Stimulated activated CD4-positive, alpha-beta T cell treated with anti-CD3 and anti-CD28 coated beads, Interleukin-1b, Interleukin-23, amount 100 ng/mL, for 24 hours (primary cell): ENCODE measurements at regions not wholly inside any gene's neighbourhood (a gene's known extent, or its start where the extent isn't known, plus 50 kb on each side); places are given as distances from the start of the nearest gene placed in this dataset.
"Not testable (repeated sequence)": the region's sequence is repeated elsewhere in the genome, so short reads cannot be mapped to it uniquely, and the experiment has no call there.

Experiments used
- DNase-seq, 4 experiments: peaks; one replicate each; pipeline ENCODE4 v3.0.0-alpha.2; 2020; ENCODE audit warnings: low read depth in 4 of 4, low spot score in 1 of 4

GRCh38 chr3:99586701-99587100 lies 51.7 kb upstream of the COL8A1 start:
- no peak for DNase-seq

DNA sequence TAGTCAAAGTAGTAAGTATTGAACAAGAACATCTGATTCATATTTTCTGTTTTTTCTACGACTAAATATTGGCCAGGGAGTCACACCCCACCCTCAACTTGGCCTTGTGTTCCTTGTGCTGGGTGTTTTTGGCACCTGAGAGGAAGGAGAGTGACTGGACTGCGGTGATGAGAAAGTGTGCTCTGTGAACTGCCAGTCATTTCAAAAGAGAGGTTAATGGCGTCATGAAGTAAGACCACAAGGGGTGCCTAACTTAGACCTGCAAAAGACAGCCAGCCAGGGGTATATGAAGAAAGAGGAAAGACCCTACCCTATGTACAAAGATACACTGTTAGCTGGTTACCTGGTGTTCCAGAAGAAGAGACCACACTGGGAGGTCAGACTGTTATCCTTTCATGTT lies 58.4 kb upstream of the COL8A1 start:
- DNase-seq, result no peak

- no peak for DNase-seq
These were observed 59.1 kb upstream of the COL8A1 start for GRCh38 chr3:99579246-99579645.

DNA sequence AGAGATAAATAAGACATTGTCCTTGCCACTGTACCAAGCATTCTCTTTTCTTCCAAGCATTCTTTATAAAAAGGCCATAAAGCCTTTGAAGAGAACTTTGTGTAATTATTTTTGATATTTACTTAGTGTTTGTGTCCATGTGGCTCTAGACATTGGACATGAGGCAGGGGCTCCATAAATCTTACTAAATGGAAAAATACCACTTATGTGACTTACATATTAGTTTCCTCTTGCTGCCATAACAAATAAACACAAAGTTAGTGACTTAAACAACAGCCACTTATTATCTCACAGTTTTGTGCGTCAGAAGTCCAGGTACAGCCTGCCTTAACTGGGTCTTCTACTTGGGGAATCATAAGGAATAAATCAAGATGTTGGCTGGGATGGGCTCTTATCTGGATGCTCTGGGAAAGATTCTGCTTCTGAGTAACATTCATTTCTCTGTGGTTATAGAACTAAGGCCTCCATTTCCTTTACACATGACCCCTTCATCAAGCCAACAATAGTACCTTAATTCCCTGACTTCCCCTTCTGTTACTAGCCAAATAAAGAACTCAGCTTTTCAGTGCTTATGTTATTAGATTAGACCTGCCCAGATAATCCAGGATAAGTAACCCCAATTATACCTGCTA lies 59.9 kb upstream of the COL8A1 start:
- DNase-seq, result no peak

DNA sequence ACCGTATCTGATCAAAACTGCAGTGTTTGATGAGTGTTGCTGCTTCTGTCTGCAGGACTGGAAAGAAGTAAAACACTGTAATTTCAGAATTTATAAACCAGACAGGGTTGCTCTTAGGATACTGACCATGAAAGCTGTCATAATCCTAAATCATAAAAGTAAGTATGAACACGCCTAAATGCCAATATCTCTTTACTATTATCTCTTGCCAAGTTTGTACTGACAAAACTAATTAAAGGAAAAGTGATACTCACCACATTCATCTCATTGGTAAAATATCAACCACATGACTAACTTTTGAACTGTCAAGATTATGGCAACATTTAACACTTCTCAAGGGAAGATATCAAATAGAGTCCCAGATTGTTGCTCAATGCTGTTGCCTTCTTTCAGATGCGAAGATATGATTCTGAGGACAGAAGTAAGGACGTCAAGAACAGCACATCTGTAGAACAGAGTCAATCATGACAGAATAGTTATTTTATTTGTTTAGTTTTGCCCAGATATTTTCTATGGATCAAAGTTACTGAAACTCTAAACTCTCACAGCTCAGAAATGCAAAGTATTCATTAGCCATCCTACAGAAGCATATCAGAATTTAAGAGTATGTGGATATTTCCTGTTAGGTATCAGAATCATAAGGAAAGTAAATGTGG lies 61.4 kb upstream of the COL8A1 start:
- no peak for DNase-seq

GRCh38 chr3:99575683-99576082 lies 62.7 kb upstream of the COL8A1 start:
- DNase-seq, result no peak

DNA sequence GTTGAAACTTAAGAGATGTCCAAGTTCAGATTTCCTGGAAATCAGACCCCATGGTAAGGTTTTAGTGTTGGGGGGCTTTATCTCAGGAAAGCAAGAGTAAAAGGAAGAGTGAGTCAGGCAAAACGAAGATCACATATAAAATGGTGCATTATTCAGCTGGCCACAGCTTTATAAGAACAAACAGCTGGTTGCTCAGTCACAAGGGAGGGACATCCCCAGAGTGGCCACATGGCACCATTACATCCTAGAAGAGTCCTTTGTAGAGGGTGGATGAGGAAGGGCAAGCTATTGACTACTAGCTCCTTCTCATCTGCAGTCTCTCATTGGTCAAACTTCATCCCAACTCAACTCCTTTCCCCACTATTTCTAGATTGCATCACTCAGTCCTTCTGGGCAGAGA lies 68.3 kb upstream of the COL8A1 start:
- no peak for DNase-seq

DNA sequence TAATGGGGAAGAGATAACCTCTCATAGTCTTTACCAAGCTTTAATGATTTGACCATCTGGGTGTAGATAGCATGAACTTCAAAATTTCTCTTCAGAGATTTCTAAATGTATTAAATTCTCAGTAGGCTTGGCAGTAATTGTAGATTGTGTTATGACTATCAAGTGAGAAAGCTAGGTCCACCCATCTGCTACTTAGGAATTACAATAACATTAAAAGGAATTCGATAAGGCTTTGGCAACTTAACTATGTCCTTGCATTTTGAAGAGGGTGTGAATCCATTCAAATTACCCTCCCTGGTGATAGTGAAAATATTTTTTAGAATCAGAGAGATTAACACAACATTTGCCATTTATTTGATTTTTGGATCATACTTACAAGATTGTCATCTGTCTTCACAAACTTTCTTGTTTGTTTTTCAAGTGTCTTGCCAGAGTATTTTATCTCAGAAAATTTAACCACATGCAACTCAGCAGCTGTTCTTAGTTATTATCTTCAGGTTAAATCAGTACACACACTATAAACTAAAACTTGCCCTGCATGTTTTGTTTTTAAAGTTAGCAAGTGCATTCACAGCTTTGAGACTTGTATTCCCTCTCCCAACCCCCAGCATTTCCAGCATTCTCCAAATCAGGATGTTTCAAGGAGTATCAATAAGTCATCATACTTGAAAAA lies 69.6 kb upstream of the COL8A1 start:
- DNase-seq, result no peak

DNA sequence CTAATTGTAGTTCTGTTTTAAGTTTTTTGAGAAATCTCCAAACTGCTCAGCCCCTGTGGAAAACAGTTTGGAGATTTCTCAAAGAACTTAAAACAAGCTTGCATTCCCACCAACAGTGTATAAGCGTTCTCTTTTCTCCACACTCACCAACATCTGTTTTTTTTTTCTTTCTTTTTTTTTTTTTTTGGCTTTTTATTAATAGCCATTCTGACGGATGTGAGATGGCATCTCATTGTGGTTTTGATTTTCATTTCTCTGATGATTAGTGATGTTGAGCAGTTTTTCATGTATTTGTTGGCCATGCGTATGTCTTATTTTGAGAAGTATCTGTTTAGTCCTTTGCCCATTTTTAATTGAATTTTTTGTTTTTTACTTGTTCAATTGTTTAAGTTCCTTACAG lies 73.1 kb upstream of the COL8A1 start:
- no peak for DNase-seq

DNA sequence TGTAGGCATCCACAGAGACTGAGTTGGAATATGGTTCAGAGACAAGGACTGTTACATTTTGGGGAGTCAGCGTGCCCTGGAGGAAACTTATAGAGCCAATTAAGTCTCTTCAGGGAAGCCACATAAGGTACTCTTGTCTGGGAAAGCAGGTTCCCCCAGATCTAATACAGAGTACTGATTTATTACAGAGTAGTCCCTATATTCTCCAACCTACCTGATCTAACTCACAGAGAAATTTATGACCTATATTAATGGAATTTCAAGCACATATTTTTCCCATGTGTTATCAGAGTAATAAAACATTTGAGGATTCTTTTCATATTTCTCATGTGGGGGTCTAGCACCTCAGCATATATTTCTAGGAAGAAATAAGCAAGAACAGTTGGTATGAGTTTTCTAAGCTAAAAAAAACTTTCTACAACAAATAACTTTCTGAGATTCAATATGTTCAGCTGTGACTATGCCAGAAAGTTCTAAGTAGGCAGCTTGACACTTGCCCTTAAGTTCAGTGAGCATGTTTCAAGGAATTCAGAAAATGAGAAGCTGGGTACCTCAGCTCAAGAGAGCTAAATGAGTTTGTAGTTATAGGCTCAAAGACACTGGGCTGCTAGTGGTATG lies 75.3 kb upstream of the COL8A1 start:
- DNase-seq, result no peak

GRCh38 chr3:99562138-99562537 lies 76.3 kb upstream of the COL8A1 start:
- DNase-seq, result no peak

DNA sequence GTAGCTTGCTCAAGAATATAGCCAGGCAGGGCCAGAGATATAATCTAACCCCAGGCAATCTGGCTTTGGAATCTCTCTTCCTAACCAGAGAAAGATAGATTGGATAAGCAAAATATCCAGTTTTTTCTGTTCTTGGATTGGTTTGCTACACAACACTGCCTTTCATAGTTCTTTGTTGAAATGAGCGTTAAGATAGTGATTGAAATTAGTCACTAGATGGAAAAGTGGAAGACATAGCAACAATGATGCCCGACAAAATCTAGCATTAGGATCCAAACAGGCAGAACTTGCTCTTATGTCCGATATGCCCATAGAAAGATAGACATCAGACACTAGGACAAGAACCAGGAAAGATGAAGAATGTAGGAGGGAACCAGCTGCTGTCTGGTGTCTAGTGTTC lies 77.3 kb upstream of the COL8A1 start:
- DNase-seq, result no peak

- DNase-seq, result no peak
These were observed 79.2 kb upstream of the COL8A1 start for GRCh38 chr3:99559196-99559595.

- not testable (repeated sequence) for DNase-seq
These were observed 82.5 kb upstream of the COL8A1 start for GRCh38 chr3:99555885-99556284.

DNA sequence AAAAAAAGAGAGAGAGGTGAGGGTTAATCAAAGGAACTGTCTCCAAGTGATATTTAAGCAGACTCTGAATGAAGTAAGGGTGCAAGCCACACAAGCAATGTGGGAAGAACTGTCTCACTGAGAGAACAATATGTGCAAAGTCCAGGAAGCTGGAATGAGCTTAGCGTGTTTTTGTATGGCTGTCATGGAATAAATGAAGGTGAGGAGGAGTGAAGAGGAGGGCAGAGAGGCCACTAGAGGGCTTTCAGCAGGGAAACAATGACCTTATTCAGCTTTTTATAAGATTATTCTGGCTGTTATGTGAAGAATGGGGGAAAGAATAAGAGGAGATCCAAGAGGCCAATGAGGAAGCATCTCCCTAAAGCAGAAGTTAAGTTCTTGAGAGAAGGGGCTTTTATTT lies 86.9 kb upstream of the COL8A1 start:
- no peak for DNase-seq

GRCh38 chr3:99549957-99550603 lies 88.3 kb upstream of the COL8A1 start:
- no peak for DNase-seq

- DNase-seq, result no peak
These were observed 89.2 kb upstream of the COL8A1 start for GRCh38 chr3:99549220-99549619.

GRCh38 chr3:99548674-99549073 lies 89.7 kb upstream of the COL8A1 start:
- DNase-seq, result no peak

- no peak for DNase-seq
These were observed 92.3 kb upstream of the COL8A1 start for GRCh38 chr3:99545941-99546580.

- no peak for DNase-seq
These were observed 93.6 kb upstream of the COL8A1 start for GRCh38 chr3:99544786-99545281.

DNA sequence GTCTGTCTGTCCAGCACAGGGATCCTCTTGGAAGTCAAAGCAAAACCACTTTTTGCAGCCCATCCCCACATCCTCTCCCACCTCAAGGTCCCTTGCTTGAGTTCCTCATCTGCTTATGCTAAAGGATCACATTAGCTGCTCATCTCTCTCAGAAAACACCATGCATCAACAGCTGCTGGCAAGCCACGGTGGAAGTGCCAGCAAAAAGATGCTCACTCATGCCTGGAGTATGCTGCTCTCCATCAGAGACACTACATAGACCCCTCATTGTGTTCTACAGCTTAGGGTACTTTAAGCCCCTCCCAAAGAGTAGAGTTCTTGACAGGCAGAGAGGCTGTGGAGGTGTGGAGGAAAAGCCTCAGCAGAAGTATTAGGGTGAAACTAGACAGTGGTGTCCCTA lies 94.6 kb upstream of the COL8A1 start:
- no peak for DNase-seq
